ENCODE measurements at regions not wholly inside any gene's neighbourhood (a gene's known extent, or its start where the extent isn't known, plus 50 kb on each side); places are given as distances from the start of the nearest gene placed in this dataset.

GRCh38 chr7:22660293-22660692, 66.7 kb upstream of the IL6 start:
- TF ChIP-seq CTCF (IDR thresholded peaks at IDR 0.05 in 4 of 5, conservative IDR thresholded peaks at IDR 0.05 in 1 of 5): no peak
- no peak for TF ChIP-seq POLR2A (IDR thresholded peaks at IDR 0.05)
- no peaks in the 10 kb centered on the region for H3K4me1 ChIP-seq
- H3K27me3 ChIP-seq: no peaks in the 10 kb centered on the region
- DNase-seq: no peak
- H3K27ac ChIP-seq: no peak overlapping the region
- in situ Hi-C loops (cut with MboI; ENCODE audit: low sequenced_read_pairs in 4 of 4): no loop called here
- intact Hi-C loops (cut with DNase I; ENCODE audit: low total_unique reads): no loop called here
- H3K9me3 ChIP-seq: no peaks in the 10 kb centered on the region
- ATAC-seq: no peak
- H3K36me3 ChIP-seq: no peaks in the 10 kb centered on the region
- H3K4me3 ChIP-seq: no peak overlapping the region

- DNase-seq (no peak), ATAC-seq (no peak)
- no peak overlapping the region for H3K4me3 ChIP-seq
- no peaks in the 10 kb centered on the region for H3K36me3 ChIP-seq
- H3K9me3 ChIP-seq: no peaks in the 10 kb centered on the region
- H3K27ac ChIP-seq: no peak overlapping the region
- in situ Hi-C loops (cut with MboI; ENCODE audit: low sequenced_read_pairs in 4 of 4): no loop called here
- intact Hi-C loops (cut with DNase I; ENCODE audit: low total_unique reads): no loop called here
- no peaks in the 10 kb centered on the region for H3K27me3 ChIP-seq
- TF ChIP-seq POLR2A (IDR thresholded peaks at IDR 0.05) (no peak), CTCF (IDR thresholded peaks at IDR 0.05 in 4 of 5, conservative IDR thresholded peaks at IDR 0.05 in 1 of 5) (no peak)
- H3K4me1 ChIP-seq: no peaks in the 10 kb centered on the region
Measured at GRCh38 chr7:22659741-22660140, 67.3 kb upstream of the IL6 start.

- Histone ChIP-seq H3K9me3 (no peaks in the 10 kb centered on the region), H3K27ac (no peak overlapping the region), H3K4me3 (no peak overlapping the region), H3K36me3 (no peaks in the 10 kb centered on the region), H3K27me3 (no peaks in the 10 kb centered on the region), H3K4me1 (peaks cover 0 to 7% of the 10 kb centered on the region in 2 donors)
- no peak for DNase-seq
- no peak for ATAC-seq
- no peak for TF ChIP-seq POLR2A (IDR thresholded peaks at IDR 0.05)
- TF ChIP-seq CTCF (IDR thresholded peaks at IDR 0.05 in 4 of 5, conservative IDR thresholded peaks at IDR 0.05 in 1 of 5): no peak
- intact Hi-C loops (cut with DNase I; ENCODE audit: low total_unique reads) (no loop called here), in situ Hi-C loops (cut with MboI; ENCODE audit: low sequenced_read_pairs in 4 of 4) (no loop called here)
Measured at GRCh38 chr7:22658031-22658430, 69.0 kb upstream of the IL6 start.

GRCh38 chr7:22657479-22657878, 69.5 kb upstream of the IL6 start:
- no peak for TF ChIP-seq CTCF (IDR thresholded peaks at IDR 0.05 in 4 of 5, conservative IDR thresholded peaks at IDR 0.05 in 1 of 5)
- TF ChIP-seq POLR2A (IDR thresholded peaks at IDR 0.05): no peak
- H3K36me3 ChIP-seq: no peaks in the 10 kb centered on the region
- H3K4me1 ChIP-seq: peaks cover 0 to 7% of the 10 kb centered on the region in 2 donors
- no peaks in the 10 kb centered on the region for H3K9me3 ChIP-seq
- intact Hi-C loops (cut with DNase I; ENCODE audit: low total_unique reads) (no loop called here), in situ Hi-C loops (cut with MboI; ENCODE audit: low sequenced_read_pairs in 4 of 4) (no loop called here)
- no peaks in the 10 kb centered on the region for H3K27me3 ChIP-seq
- no peak for ATAC-seq
- no peak overlapping the region for H3K4me3 ChIP-seq
- no peak for DNase-seq
- no peak overlapping the region for H3K27ac ChIP-seq

GRCh38 chr7:22655781-22656180, 71.2 kb upstream of the IL6 start:
- intact Hi-C loops (cut with DNase I; ENCODE audit: low total_unique reads): no loop called here
- ATAC-seq (no peak), DNase-seq (no peak)
- Histone ChIP-seq H3K36me3 (no peaks in the 10 kb centered on the region), H3K27me3 (no peaks in the 10 kb centered on the region), H3K4me1 (peaks cover 0 to 7% of the 10 kb centered on the region in 2 donors), H3K9me3 (no peaks in the 10 kb centered on the region), H3K4me3 (no peak overlapping the region), H3K27ac (no peak overlapping the region)
- in situ Hi-C loops (cut with MboI; ENCODE audit: low sequenced_read_pairs in 4 of 4): no loop called here
- TF ChIP-seq POLR2A (IDR thresholded peaks at IDR 0.05): no peak
- TF ChIP-seq CTCF (IDR thresholded peaks at IDR 0.05 in 4 of 5, conservative IDR thresholded peaks at IDR 0.05 in 1 of 5): no peak

Data from gastrocnemius medialis (tissue), 4 donors.